ENCODE measurements at regions not wholly inside any gene's neighbourhood (a gene's known extent, or its start where the extent isn't known, plus 50 kb on each side); places are given as distances from the start of the nearest gene placed in this dataset.

- DNase-seq (ENCODE audit: low spot score), result no peak
Observed at GRCh38 chr20:16945619-16946018, 197.5 kb downstream of the OTOR start.

- DNase-seq (ENCODE audit: low spot score), result no peak
Observed at GRCh38 chr20:16946097-16946496, 197.9 kb downstream of the OTOR start.

- DNase-seq (ENCODE audit: low spot score), result no peak
Observed at GRCh38 chr20:16947479-16947878, 199.3 kb downstream of the OTOR start.

GRCh38 chr20:16951876-16952275 lies 203.7 kb downstream of the OTOR start:
- no peak for DNase-seq (ENCODE audit: low spot score)

- DNase-seq (ENCODE audit: low spot score), result no peak
Observed at GRCh38 chr20:16952965-16953364, 204.8 kb downstream of the OTOR start.

GRCh38 chr20:16953858-16954257 lies 205.7 kb downstream of the OTOR start:
- no peak for DNase-seq (ENCODE audit: low spot score)

GRCh38 chr20:16955462-16955861 lies 207.3 kb downstream of the OTOR start:
- DNase-seq (ENCODE audit: low spot score), result no peak

- DNase-seq (ENCODE audit: low spot score), result no peak
Observed at GRCh38 chr20:16955971-16956370, 207.8 kb downstream of the OTOR start.

- no peak for DNase-seq (ENCODE audit: low spot score)
Observed at GRCh38 chr20:16965401-16965800, 217.2 kb downstream of the OTOR start.

GRCh38 chr20:16966276-16966880 lies 218.2 kb downstream of the OTOR start:
- DNase-seq (ENCODE audit: low spot score), result no peak

GRCh38 chr20:16968099-16968498 lies 219.9 kb downstream of the OTOR start:
- no peak for DNase-seq (ENCODE audit: low spot score)

GRCh38 chr20:16970776-16971175 lies 222.6 kb downstream of the OTOR start:
- DNase-seq (ENCODE audit: low spot score), result no peak

GRCh38 chr20:16974080-16974854 lies 226.1 kb downstream of the OTOR start:
- DNase-seq (ENCODE audit: low spot score), result no peak

GRCh38 chr20:16974855-16975162 lies 226.7 kb downstream of the OTOR start:
- no peak for DNase-seq (ENCODE audit: low spot score)

- no peak for DNase-seq (ENCODE audit: low spot score)
Observed at GRCh38 chr20:16975682-16976081, 227.5 kb downstream of the OTOR start.

GRCh38 chr20:16978497-16978896 lies 230.3 kb downstream of the OTOR start:
- DNase-seq (ENCODE audit: low spot score), result no peak

- DNase-seq (ENCODE audit: low spot score), result no peak
Observed at GRCh38 chr20:16982091-16982726, 234.1 kb downstream of the OTOR start.

GRCh38 chr20:16984481-16984880 lies 236.3 kb downstream of the OTOR start:
- DNase-seq (ENCODE audit: low spot score), result no peak

- no peak for DNase-seq (ENCODE audit: low spot score)
Observed at GRCh38 chr20:17003170-17003870, 223.5 kb upstream of the PCSK2 start.

GRCh38 chr20:17010181-17010580 lies 216.7 kb upstream of the PCSK2 start:
- DNase-seq (ENCODE audit: low spot score), result no peak

- DNase-seq (ENCODE audit: low spot score), result no peak
Observed at GRCh38 chr20:17012546-17013226, 214.2 kb upstream of the PCSK2 start.

- no peak for DNase-seq (ENCODE audit: low spot score)
Observed at GRCh38 chr20:17014217-17014616, 212.6 kb upstream of the PCSK2 start.

Measured in A172 (cell line).